NCI-H128 (cell line): ENCODE measurements at regions not wholly inside any gene's neighbourhood (a gene's known extent, or its start where the extent isn't known, plus 50 kb on each side); places are given as distances from the start of the nearest gene placed in this dataset.
A peak's percentile ranks its signal among the peaks of the same experiment; 100 is the strongest.
"Not testable (repeated sequence)": the region's sequence is repeated elsewhere in the genome, so short reads cannot be mapped to it uniquely, and the experiment has no call there.

ENCODE experiments used
- DNase-seq: peaks from one replicate; lab custom pipeline; 2025; ENCODE audit not compliant: unreplicated experiment; lab: John Stamatoyannopoulos, UW

DNA sequence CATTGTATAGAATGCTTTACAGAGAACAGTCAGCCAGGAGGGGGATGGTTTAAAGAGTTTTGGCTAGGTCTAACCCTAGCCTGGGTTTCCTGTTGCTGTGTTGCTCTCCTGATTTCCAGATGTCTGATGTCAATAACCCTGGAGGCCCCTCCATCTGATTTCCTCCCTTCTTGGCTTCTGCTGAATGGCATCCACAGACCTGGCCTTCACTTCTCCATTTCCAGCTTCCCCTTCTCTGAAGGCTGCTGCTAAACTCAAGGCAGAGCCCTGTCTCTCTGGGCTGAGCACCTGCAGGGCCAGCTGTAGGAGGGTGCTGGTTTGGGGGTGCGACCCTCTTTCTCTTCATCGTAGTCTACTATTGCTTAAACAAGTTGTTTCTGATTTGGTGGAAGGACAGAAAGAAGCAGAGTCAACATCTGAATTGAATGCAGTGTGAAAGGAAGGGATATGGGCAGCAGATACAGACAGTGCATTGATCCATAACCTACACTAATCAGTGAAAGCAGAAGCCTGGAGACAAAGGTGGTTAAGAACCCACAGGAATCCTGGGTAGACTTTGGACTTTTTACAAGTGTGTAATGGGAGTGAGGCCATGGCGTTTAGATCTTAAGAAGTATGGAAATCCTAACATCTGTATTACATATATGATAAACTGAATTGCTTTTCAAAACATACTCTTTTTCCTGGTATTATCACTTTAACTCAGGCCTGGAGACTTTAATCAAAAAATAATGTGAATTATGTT, 153.6 kb downstream of the HRH4 start:
- no peak for DNase-seq

DNA sequence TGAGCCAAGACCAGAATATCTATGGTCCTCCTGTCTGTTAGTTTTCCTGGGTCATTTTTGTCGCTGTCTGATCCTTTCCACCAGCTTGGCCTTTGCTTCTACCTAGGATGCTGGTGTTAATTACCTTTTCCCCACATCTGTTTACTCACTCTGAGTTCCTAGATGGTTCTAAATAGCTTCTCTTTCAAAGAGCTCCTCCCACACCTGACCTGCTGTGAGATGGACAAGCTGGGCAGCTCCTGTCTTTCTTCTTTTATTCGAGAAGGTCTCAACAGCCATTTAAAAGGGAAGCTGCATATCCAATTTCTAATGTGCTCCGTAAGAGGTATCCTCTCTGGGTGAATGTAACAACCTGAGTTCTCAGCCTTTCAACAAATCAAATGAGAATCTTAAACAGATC, 156.2 kb downstream of the HRH4 start:
- DNase-seq: peak; percentile 72

DNA sequence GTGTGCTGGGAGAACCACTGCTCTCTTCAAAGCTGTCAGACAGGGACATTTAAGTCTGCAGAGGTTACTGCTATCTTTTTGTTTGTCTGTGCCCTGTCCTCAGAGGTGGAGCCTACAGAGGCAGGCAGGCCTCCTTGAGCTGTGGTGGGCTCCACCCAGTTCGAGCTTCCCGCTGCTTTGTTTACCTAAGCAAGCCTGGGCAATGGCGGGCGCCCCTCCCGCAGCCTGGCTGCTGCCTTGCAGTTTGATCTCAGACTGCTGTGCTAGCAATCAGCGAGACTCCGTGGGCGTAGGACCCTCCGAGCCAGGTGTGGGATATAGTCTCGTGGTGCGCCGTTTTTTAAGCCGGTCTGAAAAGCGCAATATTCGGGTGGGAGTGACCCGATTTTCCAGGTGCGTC, 164.0 kb downstream of the HRH4 start:
- DNase-seq: not testable (repeated sequence)

DNA sequence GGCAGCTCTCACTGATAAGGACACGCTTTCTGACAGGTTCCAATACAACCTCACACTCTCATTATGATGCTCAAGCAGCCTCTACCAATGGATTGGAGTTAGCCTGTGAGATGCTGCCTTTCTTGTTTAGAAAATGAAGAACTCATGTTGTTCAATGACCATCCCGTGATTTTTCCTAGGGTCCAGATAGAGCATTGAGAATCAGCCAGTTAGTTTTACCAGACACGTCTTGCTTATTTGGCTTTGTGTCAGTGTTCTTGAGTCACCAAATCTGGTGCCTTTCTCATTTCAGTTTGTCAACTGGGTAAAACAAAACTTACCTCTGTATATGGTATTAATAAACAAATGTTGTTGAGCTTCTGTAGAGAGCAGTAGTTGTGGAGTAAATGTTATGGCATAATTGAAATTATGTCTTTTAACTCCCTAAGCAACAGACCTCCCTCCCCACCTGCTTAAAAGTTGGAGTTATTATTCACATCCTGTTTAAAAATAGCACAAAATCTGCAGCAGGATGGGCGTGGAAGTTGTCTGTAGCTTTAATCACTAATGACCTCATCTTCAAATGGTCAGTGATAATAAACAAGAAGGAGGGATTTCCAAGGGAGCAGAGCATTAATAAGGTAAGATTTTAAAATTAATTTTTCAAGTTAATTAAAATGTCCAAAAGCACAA, 167.3 kb downstream of the HRH4 start:
- DNase-seq: no peak

DNA sequence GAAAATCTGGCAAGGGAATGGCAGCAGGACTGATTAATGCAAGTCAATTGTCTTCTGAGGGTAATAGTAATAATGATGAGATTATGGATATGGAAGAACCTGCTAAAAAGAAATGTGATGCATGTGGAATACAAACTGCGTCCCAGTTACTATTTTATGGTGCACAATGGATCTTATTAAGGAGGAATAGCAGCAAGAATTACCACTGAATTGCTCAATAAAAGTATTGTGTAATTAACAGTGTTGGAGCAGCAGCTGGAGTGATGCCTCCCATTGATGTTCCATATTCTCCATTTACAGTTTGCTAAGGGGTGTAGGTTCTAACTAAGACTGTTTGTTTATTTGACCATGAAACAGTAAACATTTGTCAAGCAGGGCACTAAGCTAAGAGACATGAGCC, 167.9 kb downstream of the HRH4 start:
- DNase-seq: no peak

- DNase-seq: no peak
Observed at GRCh38 chr18:24629921-24630320, 169.5 kb downstream of the HRH4 start.

- DNase-seq: no peak
Observed at GRCh38 chr18:24630346-24630880, 170.0 kb downstream of the HRH4 start.

GRCh38 chr18:24631243-24632025, 171.0 kb downstream of the HRH4 start:
- no peak for DNase-seq

DNA sequence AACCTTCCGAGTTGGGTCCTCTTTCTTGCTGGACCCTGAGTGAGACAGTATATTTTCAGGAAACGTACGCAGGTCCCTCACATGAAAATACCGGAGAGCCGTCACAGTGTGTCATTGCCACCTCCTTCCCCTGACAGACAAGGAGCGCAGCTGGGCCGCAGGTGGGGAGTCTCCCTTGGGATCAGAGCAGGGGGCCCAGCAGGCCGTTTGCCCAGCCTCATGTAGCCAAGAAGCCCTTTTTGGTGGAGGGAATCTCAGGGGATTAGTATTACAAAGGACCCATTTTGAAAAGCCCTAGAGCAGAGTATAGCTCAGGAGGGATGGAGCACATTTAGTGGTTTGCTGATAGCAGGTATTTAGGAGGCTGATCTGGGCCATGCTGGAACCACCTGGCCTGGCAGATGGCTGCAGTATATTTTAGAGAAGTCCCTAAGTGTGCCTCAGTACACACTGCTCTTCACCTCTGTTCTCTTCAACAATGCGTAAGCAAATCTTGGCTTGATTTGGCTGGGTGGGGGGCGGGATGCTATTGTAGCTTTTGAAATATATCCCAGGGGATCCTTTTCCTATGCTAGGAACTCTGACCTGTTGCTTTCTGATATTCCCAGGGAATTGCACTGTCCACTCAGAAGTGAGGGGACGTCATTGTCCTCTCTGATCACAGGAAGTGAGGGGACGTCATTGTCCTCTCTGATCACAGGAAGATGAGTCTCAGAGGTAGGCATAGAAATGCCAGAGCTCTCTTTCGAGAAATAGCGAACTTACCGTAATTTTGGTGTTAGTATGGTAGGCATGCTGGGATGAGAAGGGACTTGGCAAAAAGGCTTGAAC, 171.9 kb downstream of the HRH4 start:
- DNase-seq: no peak

- no peak for DNase-seq
Observed at GRCh38 chr18:24633121-24633520, 172.7 kb downstream of the HRH4 start.

DNA sequence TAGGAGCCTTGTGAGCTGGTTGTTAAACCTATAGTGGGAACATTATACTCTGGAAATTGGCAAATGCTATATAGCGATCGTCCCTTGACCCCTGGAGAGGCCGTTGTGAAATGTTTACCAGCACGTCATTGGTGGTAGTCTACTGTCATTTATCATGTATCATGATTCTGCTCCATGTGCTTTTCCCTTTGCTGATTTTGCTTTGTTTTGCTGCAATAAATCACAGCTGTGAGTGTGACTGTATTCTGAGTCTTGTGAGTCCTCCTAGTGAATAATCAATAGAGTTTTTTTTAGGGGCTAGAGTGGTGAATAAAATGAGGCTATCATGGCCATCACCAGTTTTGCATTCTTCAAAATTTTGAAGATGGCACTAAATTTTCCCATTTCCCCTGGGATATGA, 189.1 kb downstream of the HRH4 start:
- DNase-seq: no peak

DNA sequence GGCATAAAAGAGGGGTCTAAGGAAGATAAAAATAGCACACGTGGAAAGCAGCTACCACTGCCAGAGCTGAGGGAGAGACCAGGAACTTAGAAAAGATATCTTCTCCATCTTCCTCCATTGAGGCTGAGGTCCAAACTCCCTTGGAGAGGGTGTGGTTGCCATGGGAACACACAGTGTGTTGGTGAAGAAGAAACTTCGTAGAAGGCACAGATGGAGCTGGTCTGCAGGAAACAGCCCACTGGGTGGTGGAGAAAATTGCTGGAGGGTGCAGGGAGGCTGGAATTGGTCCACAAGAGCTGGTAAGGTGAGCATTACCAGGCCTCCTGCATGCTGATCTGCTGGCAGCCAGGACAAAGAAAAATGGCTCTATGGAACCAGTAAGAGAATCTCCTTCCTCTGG, 191.0 kb downstream of the HRH4 start:
- DNase-seq: no peak

DNA sequence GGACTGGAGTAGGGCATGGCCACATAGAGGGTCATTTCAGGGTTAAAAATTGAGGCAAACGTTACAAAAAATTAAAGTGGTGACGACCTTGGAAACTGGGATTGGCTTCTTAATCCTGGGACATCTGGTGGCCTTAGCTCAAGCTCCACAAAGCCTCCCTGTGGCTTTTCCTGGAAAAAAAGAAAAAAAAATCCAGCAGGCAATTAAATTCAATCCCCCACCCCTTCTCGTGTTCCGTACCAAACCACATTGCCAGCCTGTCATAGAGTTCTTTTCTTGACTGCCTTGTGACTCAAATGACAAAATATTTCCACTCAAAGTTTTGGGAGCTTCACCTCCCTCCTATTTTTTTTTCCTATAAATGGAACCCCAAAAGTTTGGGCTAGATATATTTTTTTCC, 195.6 kb downstream of the HRH4 start:
- DNase-seq: no peak

DNA sequence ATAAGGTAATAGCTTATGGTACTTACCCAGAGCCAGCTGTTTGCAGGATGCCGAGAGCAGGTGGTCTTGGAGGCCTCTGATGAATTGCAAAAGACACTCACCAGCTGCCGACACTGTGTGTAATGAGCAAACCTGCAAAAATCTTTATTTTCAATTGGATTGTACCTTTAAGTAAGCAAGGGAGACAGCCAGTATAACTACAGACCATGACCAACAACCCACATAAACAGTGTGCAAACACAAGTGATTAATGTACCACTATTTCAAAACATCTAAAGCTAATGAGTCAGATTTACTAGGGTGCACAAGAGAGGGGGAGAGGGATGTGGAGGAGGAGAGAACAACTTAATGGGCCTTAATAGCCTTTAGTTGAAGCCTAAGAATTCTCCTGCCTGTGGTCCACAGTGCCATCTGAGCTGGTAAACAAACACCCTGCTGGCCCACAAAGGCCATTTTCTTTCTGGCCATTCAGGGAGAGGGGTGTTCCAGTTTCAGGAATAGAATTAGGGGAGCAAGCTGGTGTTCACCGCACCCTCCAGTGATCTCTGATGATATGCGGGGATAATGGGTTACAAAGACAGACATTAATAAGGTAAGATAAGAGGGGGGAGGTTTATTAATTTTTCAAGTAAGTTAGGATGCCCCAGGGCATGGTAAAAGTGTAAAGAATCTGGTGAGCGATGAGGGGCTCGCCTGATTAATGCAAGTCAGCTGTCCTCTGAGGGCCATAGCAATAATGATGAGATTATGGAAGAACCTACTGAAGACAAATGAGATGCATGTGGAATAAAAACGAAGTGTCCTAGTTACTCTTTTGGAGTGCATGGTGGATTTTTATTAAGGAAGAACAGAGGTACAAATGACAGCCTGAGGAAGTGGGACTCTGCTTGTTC, 196.4 kb downstream of the HRH4 start:
- DNase-seq: no peak

GRCh38 chr18:24657444-24657842, 197.0 kb downstream of the HRH4 start:
- no peak for DNase-seq

DNA sequence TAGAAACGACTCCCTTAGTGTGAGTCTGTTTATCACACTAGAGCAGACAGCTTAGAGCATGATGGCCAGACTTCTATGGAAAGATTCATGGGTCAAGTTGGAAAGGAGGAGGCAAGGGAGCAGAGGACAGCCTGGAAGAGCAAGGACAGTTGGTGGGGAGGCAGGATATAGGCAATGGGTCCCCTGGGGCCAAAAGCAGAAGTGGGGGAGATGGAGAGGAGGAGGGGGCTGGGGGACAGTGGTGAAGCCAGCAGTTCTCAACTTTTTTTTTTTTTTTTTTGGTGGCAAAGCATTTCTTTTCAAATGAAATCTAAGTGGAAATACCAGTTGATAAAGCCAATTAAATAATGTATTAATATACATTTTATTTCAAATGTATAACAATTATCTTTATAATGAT, 197.9 kb downstream of the HRH4 start:
- DNase-seq: no peak

DNA sequence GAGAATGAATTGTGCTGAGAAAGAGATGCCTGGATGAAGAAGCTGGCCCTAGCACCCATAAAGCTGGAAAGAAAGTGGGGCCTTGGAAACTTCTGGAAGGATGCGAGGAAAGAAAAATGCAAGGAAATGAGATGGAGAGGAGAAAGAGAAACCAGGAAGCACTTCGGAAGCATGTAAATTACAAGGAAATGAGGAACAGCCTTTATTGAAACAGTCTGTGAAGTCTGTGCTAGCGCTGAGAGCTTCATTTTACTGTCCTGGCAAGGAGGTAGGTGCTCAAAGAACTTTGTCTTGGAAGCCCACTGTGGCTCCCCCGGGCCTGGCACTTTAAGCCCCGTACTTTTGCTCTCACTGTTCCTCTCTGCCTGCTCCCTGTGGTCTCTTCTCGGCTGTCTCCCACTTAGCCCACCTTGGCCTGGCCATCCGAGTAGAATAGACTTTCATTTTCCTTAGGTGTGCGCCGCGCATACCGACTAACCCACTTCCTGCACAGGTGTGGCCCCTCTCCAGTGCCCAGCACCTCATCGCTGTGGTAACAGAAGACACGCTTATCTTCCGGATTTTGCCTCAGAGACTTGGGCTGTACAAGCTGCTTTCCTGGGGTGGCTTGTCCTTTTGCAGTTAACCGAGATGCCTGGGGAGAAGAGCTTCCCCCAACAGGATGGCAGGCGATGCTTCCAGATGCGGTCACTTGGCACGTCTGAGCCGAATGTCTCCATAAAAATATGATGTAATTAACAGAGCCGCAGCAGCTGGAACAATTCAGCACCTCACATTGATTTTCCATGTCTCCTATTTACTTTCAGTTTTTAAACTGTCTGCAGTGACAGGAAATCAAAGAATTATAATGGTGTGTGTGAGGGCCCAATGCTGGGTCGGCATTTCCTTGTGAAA, 199.6 kb downstream of the HRH4 start:
- DNase-seq: no peak

DNA sequence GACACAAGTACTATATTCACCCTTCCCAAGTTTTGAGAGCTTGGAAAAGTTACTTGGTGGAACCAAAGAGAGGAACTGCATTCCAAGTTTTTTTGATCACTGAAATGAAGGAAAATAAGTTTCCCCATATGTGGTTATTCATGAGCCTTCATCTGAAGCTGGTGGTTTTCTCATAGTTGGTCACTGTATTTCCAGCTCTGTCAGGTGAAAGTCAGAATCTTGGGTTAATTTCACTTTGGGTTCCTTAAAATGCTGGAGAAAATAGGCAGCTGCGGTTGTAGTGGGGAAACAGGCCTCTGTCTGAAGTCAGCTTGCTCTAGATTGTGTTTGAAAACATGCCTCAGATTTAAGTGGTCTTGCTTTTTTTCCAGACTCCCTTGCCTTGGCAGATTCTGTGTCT, 200.5 kb downstream of the HRH4 start:
- DNase-seq: no peak

DNA sequence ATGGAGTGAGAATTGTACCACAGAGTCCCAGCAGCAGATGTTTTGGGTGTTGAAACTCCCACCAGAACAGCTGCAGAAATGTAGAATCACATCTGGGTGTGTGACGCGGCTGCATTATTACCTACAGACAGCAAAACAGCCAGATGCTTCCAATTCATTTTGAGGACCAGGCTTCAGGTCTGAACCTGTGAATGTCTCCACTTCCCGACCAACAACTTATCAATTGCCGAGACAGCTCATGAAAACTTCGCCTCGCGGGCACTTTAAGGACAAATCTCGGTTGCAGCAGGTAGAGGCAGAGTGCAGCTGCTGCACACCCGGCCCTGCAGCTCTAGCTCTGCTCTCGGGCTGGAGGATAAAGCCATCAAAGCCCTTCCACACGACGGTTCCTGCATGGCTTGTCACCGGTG, 202.0 kb downstream of the HRH4 start:
- DNase-seq: no peak
